ENCODE measurements at regions not wholly inside any gene's neighbourhood (a gene's known extent, or its start where the extent isn't known, plus 50 kb on each side); places are given as distances from the start of the nearest gene placed in this dataset.
"Not testable (repeated sequence)": the region's sequence is repeated elsewhere in the genome, so short reads cannot be mapped to it uniquely, and the experiment has no call there.

- H3K36me3 ChIP-seq (replicated peaks; ENCODE audit: insufficient read depth, low read depth) = not testable (repeated sequence)
Observed at GRCh38 chr2:83789674-83790073, 669.4 kb downstream of the SUCLG1 start.

DNA sequence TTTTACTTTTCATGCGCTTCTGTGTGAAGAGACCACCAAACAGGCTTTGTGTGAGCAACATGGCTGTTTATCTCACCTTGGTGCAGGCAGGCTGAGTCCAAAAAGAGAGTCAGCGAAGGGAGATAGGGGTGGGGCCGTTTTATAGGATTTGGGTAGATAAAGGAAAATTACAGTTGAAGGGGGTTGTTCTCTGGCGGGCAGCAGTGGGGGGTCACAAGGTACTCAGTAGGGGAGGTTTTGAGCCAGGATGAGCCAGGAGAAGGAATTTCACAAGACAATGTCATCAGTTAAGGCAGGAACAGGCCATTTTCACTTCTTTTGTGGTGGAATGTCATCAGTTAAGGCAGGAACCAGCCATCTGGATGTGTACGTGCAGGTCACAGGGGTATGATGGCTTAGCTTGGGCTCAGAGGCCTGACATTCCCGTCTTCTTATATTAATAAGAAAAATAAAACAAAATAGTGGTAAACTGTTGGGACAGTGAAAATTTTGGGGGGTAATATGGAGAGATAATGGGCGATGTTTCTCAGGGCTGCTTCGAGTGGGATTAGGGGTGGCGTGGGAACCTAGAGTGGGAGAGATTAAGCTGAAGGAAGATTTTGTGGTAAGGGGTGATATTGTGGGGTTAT is 670.0 kb downstream of the SUCLG1 start:
- H4K20me1 ChIP-seq (ENCODE audit: insufficient read depth, poor library complexity, severe bottlenecking); H3K4me3 ChIP-seq; H3K27ac ChIP-seq; H3K9me2 ChIP-seq (replicated peaks; ENCODE audit: insufficient read depth); H3K79me2 ChIP-seq; DNase-seq (ENCODE audit: low spot score); H3K4me1 ChIP-seq (ENCODE audit: insufficient read depth); H3K9me3 ChIP-seq (ENCODE audit: low read depth); H2AFZ ChIP-seq; H3K36me3 ChIP-seq (replicated peaks; ENCODE audit: insufficient read depth, low read depth); H3K4me2 ChIP-seq; H3K27me3 ChIP-seq: not testable (repeated sequence)
- 74% methylated on average over 9 of the region's 9 CpGs for WGBS (ENCODE audit: low lambda C conversion rate, missing lambda C conversion rate)

More at GRCh38 chr2:83789674-83790073, 669.4 kb downstream of the SUCLG1 start:
- not testable (repeated sequence) for H4K20me1 ChIP-seq (ENCODE audit: insufficient read depth, poor library complexity, severe bottlenecking); H3K79me2 ChIP-seq; H3K27me3 ChIP-seq; H3K4me1 ChIP-seq (ENCODE audit: insufficient read depth); H3K4me3 ChIP-seq; H3K9me2 ChIP-seq (replicated peaks; ENCODE audit: insufficient read depth); H3K4me2 ChIP-seq; DNase-seq (ENCODE audit: low spot score); H3K27ac ChIP-seq; H2AFZ ChIP-seq; H3K9me3 ChIP-seq (ENCODE audit: low read depth)
- 39% methylated on average over 2 of the region's 2 CpGs for WGBS (ENCODE audit: low lambda C conversion rate, missing lambda C conversion rate)

- TF ChIP-seq EZH2phosphoT487 (IDR thresholded peaks at IDR 0.05; ENCODE audit: low read depth, severe bottlenecking, unreplicated experiment) (no peak), EZH2 (IDR thresholded peaks at IDR 0.05; ENCODE audit: borderline replicate concordance) (no peak)
- TF ChIP-seq, protein P1, sequence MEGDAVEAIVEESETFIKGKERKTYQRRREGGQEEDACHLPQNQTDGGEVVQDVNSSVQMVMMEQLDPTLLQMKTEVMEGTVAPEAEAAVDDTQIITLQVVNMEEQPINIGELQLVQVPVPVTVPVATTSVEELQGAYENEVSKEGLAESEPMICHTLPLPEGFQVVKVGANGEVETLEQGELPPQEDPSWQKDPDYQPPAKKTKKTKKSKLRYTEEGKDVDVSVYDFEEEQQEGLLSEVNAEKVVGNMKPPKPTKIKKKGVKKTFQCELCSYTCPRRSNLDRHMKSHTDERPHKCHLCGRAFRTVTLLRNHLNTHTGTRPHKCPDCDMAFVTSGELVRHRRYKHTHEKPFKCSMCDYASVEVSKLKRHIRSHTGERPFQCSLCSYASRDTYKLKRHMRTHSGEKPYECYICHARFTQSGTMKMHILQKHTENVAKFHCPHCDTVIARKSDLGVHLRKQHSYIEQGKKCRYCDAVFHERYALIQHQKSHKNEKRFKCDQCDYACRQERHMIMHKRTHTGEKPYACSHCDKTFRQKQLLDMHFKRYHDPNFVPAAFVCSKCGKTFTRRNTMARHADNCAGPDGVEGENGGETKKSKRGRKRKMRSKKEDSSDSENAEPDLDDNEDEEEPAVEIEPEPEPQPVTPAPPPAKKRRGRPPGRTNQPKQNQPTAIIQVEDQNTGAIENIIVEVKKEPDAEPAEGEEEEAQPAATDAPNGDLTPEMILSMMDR (IDR thresholded peaks at IDR 0.05; ENCODE audit: poor library complexity) = no peak
- no peak for DNase-seq (ENCODE audit: low spot score)
- Histone ChIP-seq H3K4me1 (ENCODE audit: insufficient read depth) (no peaks in the 10 kb centered on the region), H3K27ac (no peak overlapping the region), H3K9me2 (replicated peaks; ENCODE audit: insufficient read depth) (no peaks in the 10 kb centered on the region), H4K20me1 (ENCODE audit: insufficient read depth, poor library complexity, severe bottlenecking) (no peaks in the 10 kb centered on the region), H3K9me3 (ENCODE audit: low read depth) (no peaks in the 10 kb centered on the region), H3K27me3 (no peaks in the 10 kb centered on the region), H3K79me2 (no peaks in the 10 kb centered on the region), H3K4me2 (no peak overlapping the region), H3K36me3 (replicated peaks; ENCODE audit: insufficient read depth, low read depth) (no peaks in the 10 kb centered on the region), H3K4me3 (no peak overlapping the region), H2AFZ (no peak overlapping the region)
- WGBS (ENCODE audit: low lambda C conversion rate, missing lambda C conversion rate) = 77% methylated on average over 1 of the region's 1 CpG
Observed at GRCh38 chr2:83787189-83787588, 671.9 kb downstream of the SUCLG1 start.

DNA sequence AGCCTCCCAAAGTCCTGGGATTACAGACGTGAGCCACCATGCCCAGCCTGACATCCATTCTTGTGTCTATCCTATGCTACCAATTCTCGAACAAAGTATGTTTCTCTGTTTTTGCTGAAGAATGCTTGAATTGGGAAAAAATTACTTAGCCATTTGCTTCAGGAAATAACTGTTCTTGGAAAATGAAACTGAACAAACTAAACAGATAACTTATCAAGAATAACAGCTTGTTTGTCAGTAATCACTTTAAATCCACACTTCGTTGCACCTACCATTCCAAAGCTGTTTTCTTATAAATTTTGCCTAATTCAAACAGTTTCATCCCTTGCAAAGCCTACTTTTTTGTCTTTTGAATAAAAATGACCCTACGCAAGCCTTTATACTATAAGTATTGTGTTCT is 672.9 kb downstream of the SUCLG1 start:
- TF ChIP-seq EZH2phosphoT487 (IDR thresholded peaks at IDR 0.05; ENCODE audit: low read depth, severe bottlenecking, unreplicated experiment) = no peak
- TF ChIP-seq EZH2 (IDR thresholded peaks at IDR 0.05; ENCODE audit: borderline replicate concordance) = no peak
- TF ChIP-seq, protein P1 (IDR thresholded peaks at IDR 0.05; ENCODE audit: poor library complexity) = no peak
- Histone ChIP-seq H3K27me3 (no peaks in the 10 kb centered on the region), H3K9me2 (replicated peaks; ENCODE audit: insufficient read depth) (no peaks in the 10 kb centered on the region), H3K4me2 (no peak overlapping the region), H3K9me3 (ENCODE audit: low read depth) (no peaks in the 10 kb centered on the region), H3K27ac (no peak overlapping the region), H4K20me1 (ENCODE audit: insufficient read depth, poor library complexity, severe bottlenecking) (no peaks in the 10 kb centered on the region), H3K4me1 (ENCODE audit: insufficient read depth) (no peaks in the 10 kb centered on the region), H3K4me3 (no peak overlapping the region), H3K36me3 (replicated peaks; ENCODE audit: insufficient read depth, low read depth) (no peaks in the 10 kb centered on the region), H2AFZ (no peak overlapping the region), H3K79me2 (no peaks in the 10 kb centered on the region)
- 92% methylated on average over 4 of the region's 4 CpGs for WGBS (ENCODE audit: low lambda C conversion rate, missing lambda C conversion rate)
- no peak for DNase-seq (ENCODE audit: low spot score)
